ENCODE measurements at regions not wholly inside any gene's neighbourhood (a gene's known extent, or its start where the extent isn't known, plus 50 kb on each side); places are given as distances from the start of the nearest gene placed in this dataset.

GRCh38 chr19:30155381-30156200 is 213.6 kb downstream of the URI1 start:
- no peak for DNase-seq (ENCODE audit: low read depth in 1 of 2, low spot score in 1 of 2)
- in situ Hi-C loops (cut with HindIII; ENCODE audit: low pct_unique_long_range_greater_than_20kb, low sequenced_read_pairs), result no loop called here
- TF ChIP-seq JUND (IDR thresholded peaks at IDR 0.05; ENCODE audit: low read depth), result no peak

- DNase-seq (ENCODE audit: low read depth in 1 of 2, low spot score in 1 of 2), result no peak
- TF ChIP-seq JUND (IDR thresholded peaks at IDR 0.05; ENCODE audit: low read depth), result no peak
- in situ Hi-C loops (cut with HindIII; ENCODE audit: low pct_unique_long_range_greater_than_20kb, low sequenced_read_pairs), result no loop called here
Observed at GRCh38 chr19:30156646-30157045, 214.6 kb downstream of the URI1 start.

GRCh38 chr19:30158067-30158892 is 213.9 kb upstream of the ZNF536 start:
- no peak for DNase-seq (ENCODE audit: low read depth in 1 of 2, low spot score in 1 of 2)
- no peak for TF ChIP-seq JUND (IDR thresholded peaks at IDR 0.05; ENCODE audit: low read depth)
- in situ Hi-C loops (cut with HindIII; ENCODE audit: low pct_unique_long_range_greater_than_20kb, low sequenced_read_pairs), result no loop called here

GRCh38 chr19:30158893-30159245 is 213.3 kb upstream of the ZNF536 start:
- no peak for TF ChIP-seq JUND (IDR thresholded peaks at IDR 0.05; ENCODE audit: low read depth)
- in situ Hi-C loops (cut with HindIII; ENCODE audit: low pct_unique_long_range_greater_than_20kb, low sequenced_read_pairs), result no loop called here
- no peak for DNase-seq (ENCODE audit: low read depth in 1 of 2, low spot score in 1 of 2)

GRCh38 chr19:30159636-30160035 is 212.5 kb upstream of the ZNF536 start:
- DNase-seq (ENCODE audit: low read depth in 1 of 2, low spot score in 1 of 2), result no peak
- in situ Hi-C loops (cut with HindIII; ENCODE audit: low pct_unique_long_range_greater_than_20kb, low sequenced_read_pairs), result no loop called here
- no peak for TF ChIP-seq JUND (IDR thresholded peaks at IDR 0.05; ENCODE audit: low read depth)

- DNase-seq (ENCODE audit: low read depth in 1 of 2, low spot score in 1 of 2), result no peak
- in situ Hi-C loops (cut with HindIII; ENCODE audit: low pct_unique_long_range_greater_than_20kb, low sequenced_read_pairs), result no loop called here
- no peak for TF ChIP-seq JUND (IDR thresholded peaks at IDR 0.05; ENCODE audit: low read depth)
Observed at GRCh38 chr19:30160426-30160825, 211.8 kb upstream of the ZNF536 start.

- no peak for DNase-seq (ENCODE audit: low read depth in 1 of 2, low spot score in 1 of 2)
- in situ Hi-C loops (cut with HindIII; ENCODE audit: low pct_unique_long_range_greater_than_20kb, low sequenced_read_pairs), result no loop called here
- no peak for TF ChIP-seq JUND (IDR thresholded peaks at IDR 0.05; ENCODE audit: low read depth)
Observed at GRCh38 chr19:30161021-30161655, 211.0 kb upstream of the ZNF536 start.

GRCh38 chr19:30161770-30162169 is 210.4 kb upstream of the ZNF536 start:
- no peak for TF ChIP-seq JUND (IDR thresholded peaks at IDR 0.05; ENCODE audit: low read depth)
- in situ Hi-C loops (cut with HindIII; ENCODE audit: low pct_unique_long_range_greater_than_20kb, low sequenced_read_pairs), result no loop called here
- no peak for DNase-seq (ENCODE audit: low read depth in 1 of 2, low spot score in 1 of 2)

- TF ChIP-seq JUND (IDR thresholded peaks at IDR 0.05; ENCODE audit: low read depth), result no peak
- in situ Hi-C loops (cut with HindIII; ENCODE audit: low pct_unique_long_range_greater_than_20kb, low sequenced_read_pairs), result no loop called here
- DNase-seq (ENCODE audit: low read depth in 1 of 2, low spot score in 1 of 2), result no peak
Observed at GRCh38 chr19:30162718-30163117, 209.5 kb upstream of the ZNF536 start.

- in situ Hi-C loops (cut with HindIII; ENCODE audit: low pct_unique_long_range_greater_than_20kb, low sequenced_read_pairs), result no loop called here
- no peak for DNase-seq (ENCODE audit: low read depth in 1 of 2, low spot score in 1 of 2)
- TF ChIP-seq JUND (IDR thresholded peaks at IDR 0.05; ENCODE audit: low read depth), result no peak
Observed at GRCh38 chr19:30163663-30164062, 208.5 kb upstream of the ZNF536 start.

- in situ Hi-C loops (cut with HindIII; ENCODE audit: low pct_unique_long_range_greater_than_20kb, low sequenced_read_pairs), result no loop called here
- no peak for DNase-seq (ENCODE audit: low read depth in 1 of 2, low spot score in 1 of 2)
- TF ChIP-seq JUND (IDR thresholded peaks at IDR 0.05; ENCODE audit: low read depth), result no peak
Observed at GRCh38 chr19:30165228-30165813, 206.9 kb upstream of the ZNF536 start.

GRCh38 chr19:30167206-30167868 is 204.8 kb upstream of the ZNF536 start:
- no peak for TF ChIP-seq JUND (IDR thresholded peaks at IDR 0.05; ENCODE audit: low read depth)
- in situ Hi-C loops (cut with HindIII; ENCODE audit: low pct_unique_long_range_greater_than_20kb, low sequenced_read_pairs), result no loop called here
- no peak for DNase-seq (ENCODE audit: low read depth in 1 of 2, low spot score in 1 of 2)

Measured in T47D (cell line).